PC-3 (cell line): ENCODE measurements at regions not wholly inside any gene's neighbourhood (a gene's known extent, or its start where the extent isn't known, plus 50 kb on each side); places are given as distances from the start of the nearest gene placed in this dataset.

Experiments used
- EZH2 ChIP-seq: fragments of 300-600 bp; sonication (generic); IDR thresholded peaks from one replicate; pipeline ENCODE4 v1.6.1; 2017; ENCODE audit warnings: antibody characterized with exemption, mild to moderate bottlenecking, low read length; ENCODE audit not compliant: unreplicated experiment
- TF ChIP-seq, protein P1 (sequence below): fragments of 300-600 bp; sonication (generic); conservative IDR thresholded peaks from 2 replicates; pipeline ENCODE4 v1.5.1; 2017; ENCODE audit warnings: antibody characterized with exemption, low read depth, mild to moderate bottlenecking, low read length

DNA sequence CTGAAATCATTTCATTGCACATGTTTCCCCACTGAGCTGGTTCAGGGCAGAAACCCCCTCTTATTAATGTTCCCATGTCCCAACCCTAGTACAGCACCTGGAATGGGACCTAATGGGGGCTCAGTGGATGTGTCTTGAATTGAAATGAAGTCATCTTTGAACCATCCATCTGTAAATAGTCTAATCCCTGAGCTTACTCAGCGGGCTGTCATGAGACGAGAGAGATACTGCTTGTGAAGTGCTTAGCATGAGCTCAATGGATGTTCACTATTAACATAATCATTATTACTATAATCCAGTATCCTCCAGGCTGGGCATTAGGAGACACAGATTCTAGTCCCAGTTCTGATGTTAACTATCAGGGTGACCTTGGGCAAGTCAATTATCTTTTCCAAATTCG is 106.6 kb upstream of the LRFN2 start:
- TF ChIP-seq, protein P1, sequence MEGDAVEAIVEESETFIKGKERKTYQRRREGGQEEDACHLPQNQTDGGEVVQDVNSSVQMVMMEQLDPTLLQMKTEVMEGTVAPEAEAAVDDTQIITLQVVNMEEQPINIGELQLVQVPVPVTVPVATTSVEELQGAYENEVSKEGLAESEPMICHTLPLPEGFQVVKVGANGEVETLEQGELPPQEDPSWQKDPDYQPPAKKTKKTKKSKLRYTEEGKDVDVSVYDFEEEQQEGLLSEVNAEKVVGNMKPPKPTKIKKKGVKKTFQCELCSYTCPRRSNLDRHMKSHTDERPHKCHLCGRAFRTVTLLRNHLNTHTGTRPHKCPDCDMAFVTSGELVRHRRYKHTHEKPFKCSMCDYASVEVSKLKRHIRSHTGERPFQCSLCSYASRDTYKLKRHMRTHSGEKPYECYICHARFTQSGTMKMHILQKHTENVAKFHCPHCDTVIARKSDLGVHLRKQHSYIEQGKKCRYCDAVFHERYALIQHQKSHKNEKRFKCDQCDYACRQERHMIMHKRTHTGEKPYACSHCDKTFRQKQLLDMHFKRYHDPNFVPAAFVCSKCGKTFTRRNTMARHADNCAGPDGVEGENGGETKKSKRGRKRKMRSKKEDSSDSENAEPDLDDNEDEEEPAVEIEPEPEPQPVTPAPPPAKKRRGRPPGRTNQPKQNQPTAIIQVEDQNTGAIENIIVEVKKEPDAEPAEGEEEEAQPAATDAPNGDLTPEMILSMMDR: no peak
- no peak for TF ChIP-seq EZH2
